DOHH2 (cell line): ENCODE measurements at regions not wholly inside any gene's neighbourhood (a gene's known extent, or its start where the extent isn't known, plus 50 kb on each side); places are given as distances from the start of the nearest gene placed in this dataset.

Source experiments
- CTCF ChIP-seq: fragments of 200-600 bp; sonication (generic); IDR thresholded peaks from one replicate; pipeline ENCODE4 v1.5.1; 2014; ENCODE audit warnings: antibody characterized with exemption, mild to moderate bottlenecking, low read depth, low read length; ENCODE audit not compliant: poor library complexity, severe bottlenecking
- EZH2phosphoT487 ChIP-seq: fragments of 200-600 bp; sonication (generic); IDR thresholded peaks from 2 replicates; pipeline ENCODE4 v1.6.1; 2017; ENCODE audit warnings: borderline replicate concordance, mild to moderate bottlenecking, antibody characterized with exemption, low read length, moderate library complexity, mixed read lengths

GRCh38 chr9:8012986-8013385, 213.4 kb upstream of the DMAC1 start:
- TF ChIP-seq CTCF (no peak), EZH2phosphoT487 (no peak)
